AG04450 (cell line): ENCODE measurements at regions not wholly inside any gene's neighbourhood (a gene's known extent, or its start where the extent isn't known, plus 50 kb on each side); places are given as distances from the start of the nearest gene placed in this dataset.

ENCODE experiments used
- CTCF ChIA-PET: fragments of 300-600, 350-600 bp; formaldehyde crosslinking; extraction: SDS; loops from one replicate; lab custom pipeline; 2022; ENCODE audit warnings: antibody characterized with exemption, inconsistent platforms; lab: Charles Lee
- POLR2A ChIA-PET: fragments of 350-600 bp; formaldehyde crosslinking; extraction: SDS; loops from one replicate; lab custom pipeline; 2021; ENCODE audit warnings: antibody characterized with exemption, inconsistent platforms; lab: Yijun Ruan, JAX
- DNase-seq: peaks from one replicate; pipeline ENCODE4 v3.0.0-alpha.2; 2011; ENCODE audit warnings: low read depth, low spot score
- H3K27ac ChIP-seq: one replicate; pipeline ENCODE4 v1.5.1; 2012; ENCODE audit warnings: low read depth, low read length, control low read depth
- H3K27me3 ChIP-seq: one replicate; pipeline ENCODE4 v1.6.0; 2012; ENCODE audit warnings: low read length; ENCODE audit not compliant: control insufficient read depth, insufficient read depth
- H3K4me3 ChIP-seq: 2 replicates; pipeline ENCODE4 v1.5.1; 2011; ENCODE audit warnings: mild to moderate bottlenecking, low read depth, low read length, control low read depth
- H3K9me3 ChIP-seq: 2 replicates; pipeline ENCODE4 v1.5.1; 2012; ENCODE audit warnings: low read length; ENCODE audit not compliant: control insufficient read depth, insufficient read depth
- CTCF ChIP-seq: IDR thresholded peaks from 2 replicates; pipeline ENCODE4 v1.5.1; 2011; ENCODE audit warnings: low read depth, low read length, control low read depth, inconsistent platforms

DNA sequence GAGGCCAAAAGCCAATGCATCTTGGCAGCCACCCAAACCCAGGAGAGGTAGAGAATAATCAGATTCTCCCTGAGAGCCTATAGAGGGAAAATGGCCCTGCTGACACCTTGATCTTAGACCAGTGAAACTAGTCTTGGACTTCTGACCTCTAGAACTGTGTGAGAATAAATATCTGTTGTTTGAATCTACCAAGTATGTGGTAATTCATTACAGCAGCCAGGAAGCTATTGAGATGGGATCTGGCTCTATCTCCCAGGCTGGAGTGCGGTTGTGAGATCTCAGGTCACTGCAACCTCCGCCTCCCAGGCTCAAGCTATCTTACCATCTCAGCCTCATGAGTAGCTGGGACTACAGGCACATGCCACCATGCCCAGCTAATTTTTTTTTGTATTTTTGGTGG lies 567.2 kb downstream of the MBD2 start:
- H3K27ac ChIP-seq, result no peak overlapping the region
- no peak for TF ChIP-seq CTCF
- H3K27me3 ChIP-seq, result no peaks in the 10 kb centered on the region
- ChIA-PET CTCF (no interaction called here), POLR2A (no interaction called here)
- peaks cover 8% of the 10 kb centered on the region for H3K9me3 ChIP-seq
- DNase-seq, result no peak
- no peak overlapping the region for H3K4me3 ChIP-seq

DNA sequence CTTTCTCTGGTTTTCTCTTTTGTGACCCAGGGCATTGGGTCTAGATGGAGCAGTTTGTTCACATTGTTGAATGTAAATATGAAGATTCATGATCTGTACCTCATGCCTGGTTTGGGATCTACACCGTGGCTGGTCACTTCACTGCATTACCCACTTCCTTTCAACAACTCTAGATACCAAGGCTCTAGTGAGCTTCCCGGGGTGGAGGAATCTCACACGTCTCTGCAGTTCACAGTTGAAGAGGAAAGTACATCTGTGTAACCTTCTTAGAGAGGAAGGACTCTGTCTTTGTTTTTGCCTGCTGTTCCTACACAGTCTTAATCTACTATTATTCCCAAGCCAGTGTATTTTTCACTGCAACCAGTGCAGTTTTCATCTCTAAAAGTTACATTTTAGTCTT lies 574.8 kb downstream of the MBD2 start:
- ChIA-PET POLR2A (no interaction called here), CTCF (no interaction called here)
- Histone ChIP-seq H3K27ac (no peak overlapping the region), H3K4me3 (no peak overlapping the region), H3K9me3 (peaks cover 10% of the 10 kb centered on the region; the same call in 1 of the 2 replicates), H3K27me3 (no peaks in the 10 kb centered on the region)
- TF ChIP-seq CTCF, result no peak
- no peak for DNase-seq

GRCh38 chr18:53644799-53645471 lies 579.5 kb downstream of the MBD2 start:
- ChIA-PET CTCF (no interaction called here), POLR2A (no interaction called here)
- H3K27me3 ChIP-seq, result no peaks in the 10 kb centered on the region
- no peak for TF ChIP-seq CTCF
- no peak for DNase-seq
- 0 out of 2 replicates have a peak, but pooled peaks cover 4% of the 10 kb centered on the region for H3K9me3 ChIP-seq
- no peak overlapping the region for H3K4me3 ChIP-seq
- H3K27ac ChIP-seq, result no peak overlapping the region

GRCh38 chr18:53639687-53640086 lies 584.8 kb downstream of the MBD2 start:
- Histone ChIP-seq H3K27me3 (no peaks in the 10 kb centered on the region), H3K9me3 (peaks cover 6% of the 10 kb centered on the region; the same call in 1 of the 2 replicates), H3K4me3 (no peak overlapping the region), H3K27ac (no peak overlapping the region)
- ChIA-PET POLR2A (no interaction called here), CTCF (no interaction called here)
- DNase-seq, result no peak
- TF ChIP-seq CTCF, result no peak

DNA sequence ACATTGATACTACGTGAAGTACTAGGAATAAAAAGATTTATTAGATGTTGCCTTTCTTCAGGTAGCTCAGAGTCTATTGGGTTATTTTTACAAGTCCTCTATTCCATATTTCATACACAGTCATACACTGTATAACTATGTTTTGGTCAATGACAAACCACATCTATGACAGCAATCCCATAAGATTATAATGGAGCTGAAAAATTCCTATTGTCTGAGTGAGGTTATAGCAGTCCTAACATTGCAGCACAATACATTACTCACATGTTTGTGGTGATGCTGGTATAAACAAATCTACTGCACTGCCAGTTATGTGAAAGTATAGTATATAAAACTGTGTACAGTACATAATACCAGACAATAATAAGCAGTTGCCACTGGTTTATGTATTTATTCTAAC lies 595.1 kb downstream of the MBD2 start:
- no peak overlapping the region for H3K27ac ChIP-seq
- POLR2A ChIA-PET, result no interaction called here
- H3K4me3 ChIP-seq, result no peak overlapping the region
- TF ChIP-seq CTCF, result no peak
- DNase-seq, result no peak
- H3K27me3 ChIP-seq, result no peaks in the 10 kb centered on the region
- CTCF ChIA-PET, result no interaction called here
- H3K9me3 ChIP-seq, result peaks cover 12% of the 10 kb centered on the region
